ENCODE measurements at regions not wholly inside any gene's neighbourhood (a gene's known extent, or its start where the extent isn't known, plus 50 kb on each side); places are given as distances from the start of the nearest gene placed in this dataset.

GRCh38 chr1:216855810-216856209 is 132.6 kb upstream of the ESRRG start:
- DNase-seq (ENCODE audit: low read depth) = no peak

GRCh38 chr1:216854836-216855484 is 131.7 kb upstream of the ESRRG start:
- DNase-seq (ENCODE audit: low read depth) = no peak

GRCh38 chr1:216851073-216851472 is 127.8 kb upstream of the ESRRG start:
- no peak for DNase-seq (ENCODE audit: low read depth)

- DNase-seq (ENCODE audit: low read depth) = no peak
Measured at GRCh38 chr1:216849146-216849545, 125.9 kb upstream of the ESRRG start.

GRCh38 chr1:216847397-216848036 is 124.3 kb upstream of the ESRRG start:
- peak; percentile 41 for DNase-seq (ENCODE audit: low read depth)

GRCh38 chr1:216846339-216846738 is 123.1 kb upstream of the ESRRG start:
- no peak for DNase-seq (ENCODE audit: low read depth)

GRCh38 chr1:216843409-216843808 is 120.2 kb upstream of the ESRRG start:
- DNase-seq (ENCODE audit: low read depth) = no peak

- no peak for DNase-seq (ENCODE audit: low read depth)
Measured at GRCh38 chr1:216841165-216841564, 117.9 kb upstream of the ESRRG start.

GRCh38 chr1:216836316-216836715 is 113.1 kb upstream of the ESRRG start:
- DNase-seq (ENCODE audit: low read depth) = no peak

GRCh38 chr1:216833509-216833908 is 110.3 kb upstream of the ESRRG start:
- no peak for DNase-seq (ENCODE audit: low read depth)

- no peak for DNase-seq (ENCODE audit: low read depth)
Measured at GRCh38 chr1:216832192-216832591, 109.0 kb upstream of the ESRRG start.

GRCh38 chr1:216830424-216831210 is 107.4 kb upstream of the ESRRG start:
- no peak for DNase-seq (ENCODE audit: low read depth)

- no peak for DNase-seq (ENCODE audit: low read depth)
Measured at GRCh38 chr1:216827251-216827650, 104.0 kb upstream of the ESRRG start.

GRCh38 chr1:216826646-216827045 is 103.4 kb upstream of the ESRRG start:
- no peak for DNase-seq (ENCODE audit: low read depth)

- no peak for DNase-seq (ENCODE audit: low read depth)
Measured at GRCh38 chr1:216826214-216826613, 103.0 kb upstream of the ESRRG start.

GRCh38 chr1:216825557-216825956 is 102.3 kb upstream of the ESRRG start:
- no peak for DNase-seq (ENCODE audit: low read depth)

- DNase-seq (ENCODE audit: low read depth) = no peak
Measured at GRCh38 chr1:216824511-216824910, 101.3 kb upstream of the ESRRG start.

- DNase-seq (ENCODE audit: low read depth) = no peak
Measured at GRCh38 chr1:216823731-216824130, 100.5 kb upstream of the ESRRG start.

GRCh38 chr1:216822480-216822879 is 99.3 kb upstream of the ESRRG start:
- DNase-seq (ENCODE audit: low read depth) = no peak

GRCh38 chr1:216820345-216820744 is 97.1 kb upstream of the ESRRG start:
- DNase-seq (ENCODE audit: low read depth) = no peak

GRCh38 chr1:216818284-216818683 is 95.1 kb upstream of the ESRRG start:
- DNase-seq (ENCODE audit: low read depth) = no peak

GRCh38 chr1:216815260-216816131 is 92.3 kb upstream of the ESRRG start:
- DNase-seq (ENCODE audit: low read depth) = peak; percentile 2
